Trophoblast cell (in vitro differentiated cells and primary cell): ENCODE measurements at regions not wholly inside any gene's neighbourhood (a gene's known extent, or its start where the extent isn't known, plus 50 kb on each side); places are given as distances from the start of the nearest gene placed in this dataset.

ENCODE experiments used
- DNase-seq, 2 donors: peaks; one replicate each; pipeline ENCODE4 v3.0.0-alpha.2; 2016
- H2AFZ ChIP-seq: 2 replicates; pipeline ENCODE4 v1.6.1; 2013; ENCODE audit warnings: low read length, moderate library complexity, mild to moderate bottlenecking; ENCODE audit not compliant: insufficient read depth, poor library complexity
- H2AK5ac ChIP-seq: 2 replicates; pipeline ENCODE4 v1.6.1; 2013; ENCODE audit warnings: mild to moderate bottlenecking, low read length
- H2BK120ac ChIP-seq: 2 replicates; pipeline ENCODE4 v1.6.1; 2013; ENCODE audit warnings: low read length, mild to moderate bottlenecking, moderate library complexity; ENCODE audit not compliant: insufficient read depth, poor library complexity
- H2BK12ac ChIP-seq: 2 replicates; pipeline ENCODE4 v1.6.1; 2013; ENCODE audit warnings: mild to moderate bottlenecking, low read length, moderate library complexity
- H2BK5ac ChIP-seq: 2 replicates; pipeline ENCODE4 v1.6.1; 2013; ENCODE audit warnings: low read length, low read depth, moderate library complexity, mild to moderate bottlenecking; ENCODE audit not compliant: poor library complexity
- H3K14ac ChIP-seq: 2 replicates; pipeline ENCODE4 v1.6.1; 2013; ENCODE audit warnings: mild to moderate bottlenecking, low read length
- H3K18ac ChIP-seq: 2 replicates; pipeline ENCODE4 v1.6.1; 2013; ENCODE audit warnings: mild to moderate bottlenecking, low read length
- H3K23ac ChIP-seq: 2 replicates; pipeline ENCODE4 v1.6.1; 2013; ENCODE audit warnings: low read length
- H3K27ac ChIP-seq: 2 replicates; pipeline ENCODE4 v1.5.1; 2013; ENCODE audit warnings: low read depth, mild to moderate bottlenecking, inconsistent platforms, low read length, moderate library complexity
- H3K27me3 ChIP-seq: 2 replicates; pipeline ENCODE4 v1.6.1; 2013; ENCODE audit warnings: inconsistent platforms, mild to moderate bottlenecking, low read length, moderate library complexity; ENCODE audit not compliant: insufficient read depth
- H3K36me3 ChIP-seq, 2 experiments: 1 replicate in 1 of 2; 2 replicates in 1 of 2; pipeline ENCODE4 v1.6.1; 2013; ENCODE audit warnings: low read length in 2 of 2, mild to moderate bottlenecking in 2 of 2, moderate library complexity in 1 of 2; ENCODE audit not compliant: insufficient read depth in 2 of 2, control insufficient read depth in 1 of 2
- H3K4ac ChIP-seq: 2 replicates; pipeline ENCODE4 v1.6.1; 2013; ENCODE audit warnings: low read depth, mild to moderate bottlenecking, low read length, moderate library complexity
- H3K4me1 ChIP-seq, 2 experiments: 1 replicate in 1 of 2; 2 replicates in 1 of 2; pipeline ENCODE4 v1.6.1; 2013; ENCODE audit warnings: low read length in 2 of 2, mild to moderate bottlenecking in 2 of 2, moderate library complexity in 1 of 2; ENCODE audit not compliant: insufficient read depth in 2 of 2, control insufficient read depth in 1 of 2
- H3K4me2 ChIP-seq: 2 replicates; pipeline ENCODE4 v1.6.1; 2013; ENCODE audit warnings: inconsistent platforms, mild to moderate bottlenecking, low read length, moderate library complexity
- H3K4me3 ChIP-seq: 2 replicates; pipeline ENCODE4 v1.5.1; 2013; ENCODE audit warnings: mild to moderate bottlenecking, low read depth, low read length, inconsistent platforms
- H3K79me1 ChIP-seq: one replicate; pipeline ENCODE4 v1.6.1; 2013; ENCODE audit warnings: low read length
- H3K79me2 ChIP-seq: 2 replicates; pipeline ENCODE4 v1.6.1; 2013; ENCODE audit warnings: low read length, mild to moderate bottlenecking; ENCODE audit not compliant: control insufficient read depth, insufficient read depth, poor library complexity
- H3K9ac ChIP-seq: 2 replicates; pipeline ENCODE4 v1.6.1; 2013; ENCODE audit warnings: mild to moderate bottlenecking, low read length
- H3K9me3 ChIP-seq: 2 replicates; pipeline ENCODE4 v1.6.1; 2013; ENCODE audit warnings: low read depth, mild to moderate bottlenecking, control low read depth, inconsistent platforms, low read length; ENCODE audit not compliant: insufficient read depth
- H4K12ac ChIP-seq: 2 replicates; pipeline ENCODE4 v1.6.1; 2013; ENCODE audit warnings: low read depth, mild to moderate bottlenecking, low read length, moderate library complexity
- H4K8ac ChIP-seq: 2 replicates; pipeline ENCODE4 v1.6.1; 2013; ENCODE audit warnings: low read depth, mild to moderate bottlenecking, low read length, moderate library complexity
- H4K91ac ChIP-seq: one replicate; pipeline ENCODE4 v1.6.1; 2013; ENCODE audit warnings: low read depth, mild to moderate bottlenecking, low read length, moderate library complexity
- WGBS: extraction: QIAGEN DNeasy Blood & Tissue Kit; methylation state at CpG from one replicate; pipeline ENCODE4 v1.1.7; 2013; ENCODE audit warnings: missing lambda C conversion rate; ENCODE audit not compliant: insufficient read length, insufficient coverage; ENCODE audit errors: extremely low coverage; 5-methylcytosine and 5-hydroxymethylcytosine counted together

DNA sequence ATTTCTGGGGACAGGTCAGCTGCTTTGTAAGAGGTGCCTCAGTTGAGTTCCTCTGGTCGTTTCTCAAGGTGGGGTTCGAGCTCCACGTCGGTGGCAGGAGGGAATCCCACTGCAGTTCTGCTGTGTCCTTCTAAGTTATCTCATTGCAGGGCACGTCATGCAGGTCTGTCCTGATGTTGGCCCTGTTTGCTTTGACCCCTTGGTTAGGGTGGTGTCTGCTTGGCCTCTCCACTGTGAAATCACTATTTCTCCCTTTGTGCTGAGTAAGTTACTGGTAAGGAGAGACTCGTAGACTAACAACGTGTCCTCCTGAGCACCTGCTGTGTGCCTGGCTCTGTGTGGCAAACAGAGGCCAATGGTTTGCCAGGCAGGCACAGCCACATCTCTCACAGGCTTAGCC, 372.9 kb upstream of the ZMIZ1 start:
- H2BK5ac ChIP-seq, result no peak overlapping the region
- peaks cover 0 to 9% of the 10 kb centered on the region in 2 experiments for H3K4me1 ChIP-seq
- no peaks in the 10 kb centered on the region for H3K79me1 ChIP-seq
- H3K4me2 ChIP-seq, result no peak overlapping the region
- no peak overlapping the region for H3K9ac ChIP-seq
- H3K23ac ChIP-seq, result no peak overlapping the region
- H3K18ac ChIP-seq, result no peak overlapping the region
- no peaks in the 10 kb centered on the region for H3K27me3 ChIP-seq
- H4K91ac ChIP-seq, result no peak overlapping the region
- H3K27ac ChIP-seq, result no peak overlapping the region
- H4K12ac ChIP-seq, result no peak overlapping the region
- H3K14ac ChIP-seq, result no peak overlapping the region
- no peaks in the 10 kb centered on the region for H3K36me3 ChIP-seq
- H2AK5ac ChIP-seq, result no peak overlapping the region
- H2BK120ac ChIP-seq, result no peak overlapping the region
- no peak overlapping the region for H3K4me3 ChIP-seq
- no peak overlapping the region for H3K4ac ChIP-seq
- WGBS, result no CpG with 5 or more reads among the region's 7 CpGs
- no peaks in the 10 kb centered on the region for H3K79me2 ChIP-seq
- no peak overlapping the region for H4K8ac ChIP-seq
- no peaks in the 10 kb centered on the region for H3K9me3 ChIP-seq
- peak overlapping the region; percentile 27 for H2BK12ac ChIP-seq
- no peak overlapping the region for H2AFZ ChIP-seq
- DNase-seq, result no peak

DNA sequence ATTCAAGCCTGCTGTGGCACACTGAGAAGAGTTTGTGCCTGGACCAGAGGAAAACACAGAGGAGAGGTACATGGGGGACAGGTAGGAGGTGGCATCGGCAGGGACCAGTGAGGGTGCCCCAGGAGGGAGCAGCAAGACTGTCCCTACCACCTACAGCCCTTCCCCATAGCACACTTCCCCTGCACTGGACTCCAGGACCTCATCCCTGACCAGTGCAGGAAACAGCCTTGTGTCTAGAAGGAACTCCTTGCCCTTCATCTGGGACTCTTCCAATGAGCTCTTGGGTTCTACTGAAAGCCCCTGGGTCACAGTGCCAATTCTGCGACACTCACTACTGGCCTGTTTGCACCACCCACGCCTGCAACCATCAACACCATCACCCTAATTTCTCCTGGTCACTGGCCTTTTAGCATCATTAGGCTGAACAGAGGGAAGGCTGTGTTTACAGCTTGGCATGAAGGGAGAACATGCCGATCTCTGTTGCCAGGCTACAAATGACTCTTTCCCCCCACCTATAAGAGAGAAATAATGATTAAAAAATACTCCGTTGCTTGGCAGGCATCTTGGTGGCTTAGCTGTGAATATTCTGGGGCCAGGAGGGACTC, 371.9 kb upstream of the ZMIZ1 start:
- H3K4me3 ChIP-seq, result no peak overlapping the region
- no peak overlapping the region for H3K4ac ChIP-seq
- no peaks in the 10 kb centered on the region for H3K27me3 ChIP-seq
- H3K4me1 ChIP-seq, result peaks cover 0 to 4% of the 10 kb centered on the region in 2 experiments
- no peak overlapping the region for H2BK120ac ChIP-seq
- no CpG with 5 or more reads among the region's 5 CpGs for WGBS
- no peaks in the 10 kb centered on the region for H3K79me2 ChIP-seq
- H2AK5ac ChIP-seq, result no peak overlapping the region
- H3K23ac ChIP-seq, result no peak overlapping the region
- no peak for DNase-seq
- H2AFZ ChIP-seq, result no peak overlapping the region
- no peak overlapping the region for H3K18ac ChIP-seq
- H3K9me3 ChIP-seq, result peaks cover 2% of the 10 kb centered on the region
- no peak overlapping the region for H4K91ac ChIP-seq
- no peak overlapping the region for H3K4me2 ChIP-seq
- H4K8ac ChIP-seq, result no peak overlapping the region
- H2BK12ac ChIP-seq, result no peak overlapping the region
- H3K9ac ChIP-seq, result no peak overlapping the region
- H3K79me1 ChIP-seq, result no peaks in the 10 kb centered on the region
- no peak overlapping the region for H4K12ac ChIP-seq
- no peaks in the 10 kb centered on the region for H3K36me3 ChIP-seq
- no peak overlapping the region for H2BK5ac ChIP-seq
- no peak overlapping the region for H3K27ac ChIP-seq
- no peak overlapping the region for H3K14ac ChIP-seq

DNA sequence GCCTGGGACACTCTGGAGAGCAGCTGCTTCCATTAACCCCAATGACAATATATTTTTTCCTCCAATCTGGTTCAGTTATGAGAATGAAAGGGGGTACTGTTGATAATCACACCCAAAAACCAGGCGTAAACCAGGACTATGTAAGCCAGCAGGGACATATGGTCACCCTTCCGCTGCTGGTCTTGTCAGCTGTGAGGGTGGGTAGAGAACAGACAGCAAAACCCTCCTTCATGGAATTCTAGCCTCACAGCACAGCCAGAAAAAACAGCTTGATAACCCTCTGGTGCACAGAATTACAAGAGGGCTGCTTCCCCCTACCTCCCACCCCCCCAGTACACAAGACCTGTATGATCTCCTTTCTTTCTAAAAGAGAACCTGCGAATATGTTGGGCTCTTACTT, 368.8 kb upstream of the ZMIZ1 start:
- no peak overlapping the region for H3K27ac ChIP-seq
- H3K18ac ChIP-seq, result no peak overlapping the region
- no peaks in the 10 kb centered on the region for H3K36me3 ChIP-seq
- no peaks in the 10 kb centered on the region for H3K79me2 ChIP-seq
- no peak overlapping the region for H2BK120ac ChIP-seq
- no peak overlapping the region for H2BK5ac ChIP-seq
- H3K79me1 ChIP-seq, result peaks cover 5% of the 10 kb centered on the region
- no peak overlapping the region for H3K4me3 ChIP-seq
- peaks cover 11 to 14% of the 10 kb centered on the region in 2 experiments for H3K4me1 ChIP-seq
- no peak overlapping the region for H3K4me2 ChIP-seq
- no peak overlapping the region for H3K14ac ChIP-seq
- DNase-seq, result no peak
- H2AFZ ChIP-seq, result no peak overlapping the region
- H3K4ac ChIP-seq, result no peak overlapping the region
- H4K91ac ChIP-seq, result no peak overlapping the region
- no peak overlapping the region for H4K12ac ChIP-seq
- no peak overlapping the region for H3K9ac ChIP-seq
- H2AK5ac ChIP-seq, result no peak overlapping the region
- WGBS, result no CpG with 5 or more reads among the region's 3 CpGs
- peaks cover 2% of the 10 kb centered on the region for H3K9me3 ChIP-seq
- no peak overlapping the region for H4K8ac ChIP-seq
- H3K23ac ChIP-seq, result no peak overlapping the region
- no peaks in the 10 kb centered on the region for H3K27me3 ChIP-seq
- no peak overlapping the region for H2BK12ac ChIP-seq

DNA sequence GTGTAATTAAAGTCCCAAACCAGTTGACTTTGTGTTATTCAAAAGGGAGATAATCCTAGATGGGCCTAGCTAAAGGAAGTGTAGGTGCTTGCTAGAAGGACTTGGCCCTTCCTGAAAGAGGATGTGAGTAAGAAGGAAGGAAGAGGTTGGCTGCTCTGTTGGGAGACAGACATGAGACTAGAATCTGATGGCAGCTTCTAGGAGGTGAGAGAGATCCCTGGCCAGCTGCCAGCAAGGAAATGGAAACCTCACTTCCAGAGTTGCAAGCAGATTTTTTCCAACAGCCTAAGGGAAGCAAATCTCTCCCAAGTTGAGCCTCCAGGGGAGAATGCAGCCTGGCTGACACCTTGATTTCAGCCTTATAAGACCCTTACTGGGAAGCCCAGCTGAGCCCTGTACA, 368.4 kb upstream of the ZMIZ1 start:
- DNase-seq, result no peak
- no peak overlapping the region for H3K23ac ChIP-seq
- peaks cover 5% of the 10 kb centered on the region for H3K79me1 ChIP-seq
- no peak overlapping the region for H3K4ac ChIP-seq
- H3K9me3 ChIP-seq, result peaks cover 2% of the 10 kb centered on the region
- no peak overlapping the region for H4K91ac ChIP-seq
- no peak overlapping the region for H2AK5ac ChIP-seq
- H2AFZ ChIP-seq, result no peak overlapping the region
- H3K36me3 ChIP-seq, result no peaks in the 10 kb centered on the region
- H3K9ac ChIP-seq, result no peak overlapping the region
- no peak overlapping the region for H2BK120ac ChIP-seq
- no peak overlapping the region for H3K18ac ChIP-seq
- H4K8ac ChIP-seq, result no peak overlapping the region
- H3K14ac ChIP-seq, result no peak overlapping the region
- no peak overlapping the region for H3K4me3 ChIP-seq
- H4K12ac ChIP-seq, result no peak overlapping the region
- H3K27ac ChIP-seq, result no peak overlapping the region
- no peaks in the 10 kb centered on the region for H3K79me2 ChIP-seq
- H3K4me2 ChIP-seq, result no peak overlapping the region
- H3K27me3 ChIP-seq, result no peaks in the 10 kb centered on the region
- no peak overlapping the region for H2BK5ac ChIP-seq
- H2BK12ac ChIP-seq, result no peak overlapping the region
- peaks cover 11 to 14% of the 10 kb centered on the region in 2 experiments for H3K4me1 ChIP-seq
